Transverse colon (tissue), 4 donors: ENCODE measurements at regions not wholly inside any gene's neighbourhood (a gene's known extent, or its start where the extent isn't known, plus 50 kb on each side); places are given as distances from the start of the nearest gene placed in this dataset.

ENCODE experiments used
- DNase-seq: peaks from one replicate; pipeline ENCODE4 v3.0.0-alpha.2; 2019
- H3K27ac ChIP-seq, 4 donors: fragments of 200-600 bp; sonication (generic); 2 replicates each; pipeline ENCODE4 v1.5.1; 2016 to 2018; ENCODE audit warnings: inconsistent platforms in 4 of 4
- H3K27me3 ChIP-seq: fragments of 200-600 bp; sonication (generic); 2 replicates; pipeline ENCODE4 v1.5.1; 2017; ENCODE audit warnings: inconsistent platforms
- H3K36me3 ChIP-seq, 4 donors: fragments of 200-600 bp; sonication (generic); 2 replicates each; pipeline ENCODE4 v1.5.1; 2017 to 2019; ENCODE audit warnings: inconsistent platforms in 4 of 4
- H3K4me1 ChIP-seq, 4 donors: fragments of 200-600 bp; sonication (generic); 2 replicates each; pipeline ENCODE4 v1.5.1; 2017 to 2020; ENCODE audit warnings: inconsistent platforms in 4 of 4
- H3K4me3 ChIP-seq, 4 donors: fragments of 200-600 bp; sonication (generic); 1 replicate in 1 of 4; 2 replicates in 3 of 4; pipeline versions ENCODE4 v1.5.1 to v1.6.1; 2017 to 2019; ENCODE audit warnings: inconsistent platforms in 4 of 4
- H3K9me3 ChIP-seq, 2 donors: fragments of 200-600 bp; sonication (generic); 2 replicates each; pipeline ENCODE4 v1.5.1; 2017 to 2019; ENCODE audit warnings: inconsistent platforms in 2 of 2
- EP300 ChIP-seq: sonication (generic); formaldehyde crosslinking; IDR thresholded peaks from one replicate; pipeline ENCODE4 v1.6.1; 2017; ENCODE audit warnings: antibody characterized with exemption, low read depth
- POLR2A ChIP-seq: fragments of 450-650 bp; IDR thresholded peaks from one replicate; pipeline ENCODE4 v1.6.1; 2016; ENCODE audit warnings: antibody characterized with exemption, mild to moderate bottlenecking, moderate library complexity
- POLR2AphosphoS5 ChIP-seq, 3 donors: sonication (generic); formaldehyde crosslinking; IDR thresholded peaks; one replicate each; pipeline ENCODE4 v1.6.1; 2016; ENCODE audit warnings: antibody characterized with exemption in 3 of 3
- WGBS, 2 donors: methylation state at CpG; one replicate each; pipeline ENCODE4 v1.1.5; 2018; ENCODE audit warnings: low coverage in 1 of 2; 5-methylcytosine and 5-hydroxymethylcytosine counted together
- in situ Hi-C, 4 donors: fragments of 200-750 bp; cut with MboI; loops; one replicate each; pipeline versions ENCODE4 v1.15.0 to v1.15.1; 2017; ENCODE audit warnings: low sequenced_read_pairs in 3 of 4, low pct_ligation_motif_present in 1 of 4, low pct_unique_long_range_greater_than_20kb in 1 of 4
- intact Hi-C: fragments of 100-400 bp; cut with DNase I; formaldehyde crosslinking; loops from one replicate; pipeline ENCODE4 v1.15.1; 2023; ENCODE audit warnings: low total_unique reads
- TF ChIP-seq, protein P1 (sequence below), 5 experiments: fragments of 200-600 bp in 3 of 5; fragments of 450-650 bp in 2 of 5; sonication (generic) in 3 of 5; IDR thresholded peaks; 1 replicate in 2 of 5; 2 replicates in 3 of 5; pipeline ENCODE4 v1.5.1; 2016 to 2017; ENCODE audit warnings: antibody characterized with exemption in 5 of 5, inconsistent platforms in 3 of 5, mild to moderate bottlenecking in 2 of 5, moderate library complexity in 1 of 5

DNA sequence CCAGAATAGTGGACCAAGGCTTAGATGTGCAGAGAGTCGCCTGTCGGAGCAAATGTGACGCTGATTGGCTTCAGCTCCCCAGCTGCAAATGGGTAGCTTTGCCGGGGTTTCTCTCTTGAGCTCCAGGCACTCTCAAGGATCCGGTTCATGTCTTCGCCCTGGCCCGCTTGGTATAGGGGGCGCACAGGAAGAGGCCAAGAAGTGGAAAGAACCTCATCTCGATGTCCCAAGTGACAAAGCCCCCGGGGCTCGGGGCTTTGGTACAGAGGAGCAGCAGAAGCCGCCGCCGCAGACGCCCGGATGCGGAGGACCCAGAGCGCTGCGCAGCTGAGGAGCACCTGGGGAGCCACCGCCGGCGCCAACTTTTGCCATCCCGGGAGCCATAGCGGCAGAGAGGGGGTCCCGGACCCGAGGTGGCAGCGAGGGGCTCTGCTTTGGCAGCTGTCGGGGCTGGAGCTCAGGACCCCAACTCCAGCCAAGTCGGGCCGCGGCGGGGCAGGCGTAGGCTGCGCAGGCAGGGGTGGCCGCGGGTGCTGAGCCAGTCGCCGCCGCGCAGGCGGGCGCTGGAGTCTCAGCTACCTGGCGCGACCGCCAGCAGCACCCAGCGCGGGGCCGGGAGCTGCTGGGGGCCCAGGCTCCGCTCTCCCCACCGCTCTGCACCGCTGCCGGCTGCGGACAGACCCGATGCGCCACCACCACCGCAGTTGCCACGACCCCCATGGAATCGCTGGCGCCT lies 466.6 kb downstream of the XPNPEP1 start:
- no peaks in the 10 kb centered on the region for H3K36me3 ChIP-seq
- in situ Hi-C loops = no loop called here

DNA sequence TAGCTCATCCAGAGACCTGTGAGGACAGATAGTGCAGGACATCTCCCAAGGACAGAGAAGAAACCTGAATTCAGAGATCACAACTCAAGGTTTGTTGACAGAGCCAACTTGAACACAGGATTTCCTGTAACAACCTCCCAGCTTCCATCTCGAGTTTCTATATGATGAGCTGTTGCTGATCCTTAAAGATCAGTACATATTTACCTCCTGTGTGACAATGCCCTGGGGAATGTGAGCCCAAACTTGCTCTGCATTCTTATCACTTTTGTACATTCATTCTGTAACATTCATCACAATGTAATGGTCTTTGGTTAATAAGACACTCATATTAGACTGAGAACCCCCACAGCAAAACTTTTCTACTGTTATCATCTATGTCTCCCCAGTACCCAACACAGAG lies 468.6 kb downstream of the XPNPEP1 start:
- Histone ChIP-seq H3K9me3 (no peaks in the 10 kb centered on the region), H3K27me3 (peaks cover 36% of the 10 kb centered on the region), H3K27ac (no peak overlapping the region), H3K36me3 (no peaks in the 10 kb centered on the region), H3K4me1 (no peaks in the 10 kb centered on the region), H3K4me3 (no peak overlapping the region)
- DNase-seq = no peak
- no peak for TF ChIP-seq EP300
- in situ Hi-C loops = no loop called here
- 18 to 29% methylated on average over 1 of the region's 1 CpG for WGBS, 2 donors
- intact Hi-C loops = no loop called here

More for the DNA sequence above, 466.6 kb downstream of the XPNPEP1 start:
- Histone ChIP-seq H3K9me3 (no peaks in the 10 kb centered on the region), H3K27ac (no peak overlapping the region), H3K4me1 (no peaks in the 10 kb centered on the region), H3K27me3 (peaks cover 36% of the 10 kb centered on the region), H3K4me3 (peak overlapping the region in 1 of 4 donors; percentile 16)
- TF ChIP-seq POLR2A = no peak
- TF ChIP-seq POLR2AphosphoS5 (IDR thresholded peaks at IDR 0.05) = no peak
- no peak for TF ChIP-seq EP300
- TF ChIP-seq, protein P1, sequence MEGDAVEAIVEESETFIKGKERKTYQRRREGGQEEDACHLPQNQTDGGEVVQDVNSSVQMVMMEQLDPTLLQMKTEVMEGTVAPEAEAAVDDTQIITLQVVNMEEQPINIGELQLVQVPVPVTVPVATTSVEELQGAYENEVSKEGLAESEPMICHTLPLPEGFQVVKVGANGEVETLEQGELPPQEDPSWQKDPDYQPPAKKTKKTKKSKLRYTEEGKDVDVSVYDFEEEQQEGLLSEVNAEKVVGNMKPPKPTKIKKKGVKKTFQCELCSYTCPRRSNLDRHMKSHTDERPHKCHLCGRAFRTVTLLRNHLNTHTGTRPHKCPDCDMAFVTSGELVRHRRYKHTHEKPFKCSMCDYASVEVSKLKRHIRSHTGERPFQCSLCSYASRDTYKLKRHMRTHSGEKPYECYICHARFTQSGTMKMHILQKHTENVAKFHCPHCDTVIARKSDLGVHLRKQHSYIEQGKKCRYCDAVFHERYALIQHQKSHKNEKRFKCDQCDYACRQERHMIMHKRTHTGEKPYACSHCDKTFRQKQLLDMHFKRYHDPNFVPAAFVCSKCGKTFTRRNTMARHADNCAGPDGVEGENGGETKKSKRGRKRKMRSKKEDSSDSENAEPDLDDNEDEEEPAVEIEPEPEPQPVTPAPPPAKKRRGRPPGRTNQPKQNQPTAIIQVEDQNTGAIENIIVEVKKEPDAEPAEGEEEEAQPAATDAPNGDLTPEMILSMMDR (IDR thresholded peaks at IDR 0.05) = no peak
- intact Hi-C loops = no loop called here
- DNase-seq = no peak
- WGBS, 2 donors = 22 to 23% methylated on average over 5 to 38 of the region's 59 CpGs

DNA sequence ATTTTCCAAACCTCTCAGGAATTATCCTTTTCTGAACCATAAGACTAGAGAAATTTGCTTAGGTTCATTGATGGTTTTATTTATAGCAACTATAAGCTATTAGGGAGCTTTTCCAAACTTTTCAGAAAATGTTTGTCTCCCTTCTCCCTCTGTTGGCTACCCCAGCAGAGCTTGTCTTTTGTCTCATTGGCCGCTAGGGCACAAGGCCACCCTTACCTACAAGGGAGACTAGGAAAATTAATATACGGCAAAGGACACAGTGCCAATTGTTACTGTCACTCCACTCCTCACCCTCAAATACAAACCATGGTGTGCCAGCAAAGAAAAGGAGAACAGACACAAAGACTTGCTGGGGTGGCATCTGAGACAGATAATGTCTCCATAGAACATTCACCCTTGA lies 471.4 kb downstream of the XPNPEP1 start:
- DNase-seq = no peak
- in situ Hi-C loops = no loop called here
- Histone ChIP-seq H3K27me3 (peaks cover 13% of the 10 kb centered on the region), H3K4me1 (no peaks in the 10 kb centered on the region), H3K9me3 (no peaks in the 10 kb centered on the region), H3K36me3 (no peaks in the 10 kb centered on the region), H3K27ac (no peak overlapping the region), H3K4me3 (no peak overlapping the region)
- 93% methylated on average over 2 of the region's 2 CpGs; no CpG with 5 or more reads in 1 of the 2 donors for WGBS, 2 donors
- intact Hi-C loops = no loop called here
- no peak for TF ChIP-seq POLR2AphosphoS5 (IDR thresholded peaks at IDR 0.05)
- no peak for TF ChIP-seq POLR2A
- TF ChIP-seq, protein P1 (IDR thresholded peaks at IDR 0.05) = no peak
- no peak for TF ChIP-seq EP300

DNA sequence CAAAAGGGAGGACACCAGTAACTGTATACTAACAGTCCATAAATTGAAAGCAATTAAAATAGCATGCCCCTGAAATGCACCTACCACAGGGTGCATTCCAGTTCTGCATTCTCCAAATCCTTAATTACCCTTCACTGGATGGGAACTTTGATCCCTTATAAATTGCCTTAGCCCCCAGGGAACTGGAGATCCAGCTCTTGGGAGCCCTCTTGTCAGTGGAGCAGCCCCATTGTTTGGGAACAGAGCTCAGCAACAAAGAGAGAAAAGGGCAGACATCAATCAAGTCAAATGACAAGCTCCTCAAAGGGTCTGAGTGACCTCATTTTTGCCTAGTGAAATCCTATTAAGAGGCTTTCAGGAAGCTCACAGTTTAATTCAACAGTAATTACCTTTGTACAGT lies 472.6 kb downstream of the XPNPEP1 start:
- no peaks in the 10 kb centered on the region for H3K4me1 ChIP-seq
- H3K36me3 ChIP-seq = no peaks in the 10 kb centered on the region
- DNase-seq = no peak
- in situ Hi-C loops = no loop called here
- no peak overlapping the region for H3K27ac ChIP-seq
- H3K4me3 ChIP-seq = no peak overlapping the region
- no peaks in the 10 kb centered on the region for H3K9me3 ChIP-seq
- TF ChIP-seq POLR2AphosphoS5 (IDR thresholded peaks at IDR 0.05) = no peak
- TF ChIP-seq POLR2A = no peak
- no peak for TF ChIP-seq EP300
- TF ChIP-seq, protein P1 (IDR thresholded peaks at IDR 0.05) = no peak
- intact Hi-C loops = no loop called here
- H3K27me3 ChIP-seq = peaks cover 1% of the 10 kb centered on the region

DNA sequence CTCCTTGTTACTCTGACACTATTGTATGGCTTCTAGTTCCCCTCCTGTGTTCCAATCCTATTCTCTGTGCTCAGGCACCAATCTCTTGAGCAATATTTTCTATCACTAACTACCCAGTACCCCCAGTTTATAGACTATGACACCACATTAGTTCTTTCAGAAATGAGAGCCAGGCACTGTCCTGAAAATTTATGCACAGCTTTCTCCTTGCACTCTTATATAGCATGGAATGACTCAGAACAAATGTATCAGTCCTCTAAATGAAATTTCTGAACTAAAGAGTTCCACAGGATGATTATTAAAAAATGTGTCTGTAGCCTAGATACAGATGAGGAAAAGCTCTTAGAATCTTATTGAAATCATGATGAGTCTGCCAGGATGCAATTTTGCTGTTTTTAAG lies 489.9 kb downstream of the XPNPEP1 start:
- no peaks in the 10 kb centered on the region for H3K4me1 ChIP-seq
- no peak overlapping the region for H3K4me3 ChIP-seq
- no peak for TF ChIP-seq EP300
- no peak for TF ChIP-seq POLR2AphosphoS5 (IDR thresholded peaks at IDR 0.05)
- TF ChIP-seq, protein P1 (IDR thresholded peaks at IDR 0.05) = no peak
- TF ChIP-seq POLR2A = no peak
- no peaks in the 10 kb centered on the region for H3K9me3 ChIP-seq
- no peak overlapping the region for H3K27ac ChIP-seq
- intact Hi-C loops (no loop called here), in situ Hi-C loops (no loop called here)
- DNase-seq = no peak
- H3K27me3 ChIP-seq = no peaks in the 10 kb centered on the region
- no peaks in the 10 kb centered on the region for H3K36me3 ChIP-seq
